ENCODE measurements at regions not wholly inside any gene's neighbourhood (a gene's known extent, or its start where the extent isn't known, plus 50 kb on each side); places are given as distances from the start of the nearest gene placed in this dataset.

- TF ChIP-seq CTCF (IDR thresholded peaks at IDR 0.05) (no peak), POLR2AphosphoS5 (IDR thresholded peaks at IDR 0.05) (no peak), POLR2A (IDR thresholded peaks at IDR 0.05) (no peak)
These were observed 79.6 kb downstream of the ANXA2R start for GRCh38 chr5:42960506-42960905.
